KOPT-K1 (cell line): ENCODE measurements at regions not wholly inside any gene's neighbourhood (a gene's known extent, or its start where the extent isn't known, plus 50 kb on each side); places are given as distances from the start of the nearest gene placed in this dataset.

Source experiments
- H3K27ac ChIP-seq: fragments of 200-600 bp; sonication (generic); 2 replicates; pipeline ENCODE4 v1.5.1; 2016; ENCODE audit warnings: antibody characterized with exemption, mild to moderate bottlenecking, low read depth, low read length; ENCODE audit not compliant: poor library complexity, severe bottlenecking
- H3K36me3 ChIP-seq: fragments of 200-600 bp; sonication (generic); 2 replicates; pipeline ENCODE4 v1.5.1; 2017; ENCODE audit warnings: antibody characterized with exemption, mild to moderate bottlenecking, low read length, moderate library complexity; ENCODE audit not compliant: insufficient read depth
- H3K9me3 ChIP-seq: fragments of 200-600 bp; sonication (generic); 2 replicates; pipeline ENCODE4 v1.5.1; 2017; ENCODE audit warnings: antibody characterized with exemption, low read length, mild to moderate bottlenecking; ENCODE audit not compliant: insufficient read depth, poor library complexity, severe bottlenecking

DNA sequence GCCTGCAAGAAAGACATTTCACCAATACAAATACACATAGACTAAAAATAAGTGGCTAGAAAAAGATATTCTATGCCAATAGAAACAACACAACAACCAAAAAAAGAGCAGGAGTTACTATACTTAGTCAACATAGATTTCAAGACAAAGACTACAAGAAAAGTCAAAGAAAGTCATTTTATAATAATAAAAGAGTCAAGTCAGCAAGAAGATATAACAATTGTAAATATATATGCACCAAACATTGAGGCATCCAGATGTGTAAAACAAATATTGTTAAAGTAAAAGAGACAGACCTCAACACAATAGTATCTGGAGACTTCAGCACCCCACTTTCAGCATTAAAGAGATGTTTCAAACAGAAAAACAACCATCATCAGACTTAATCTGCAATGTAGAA lies 104.6 kb downstream of the AMY1C start:
- Histone ChIP-seq H3K9me3 (no peaks in the 10 kb centered on the region), H3K36me3 (no peaks in the 10 kb centered on the region), H3K27ac (no peak overlapping the region)

DNA sequence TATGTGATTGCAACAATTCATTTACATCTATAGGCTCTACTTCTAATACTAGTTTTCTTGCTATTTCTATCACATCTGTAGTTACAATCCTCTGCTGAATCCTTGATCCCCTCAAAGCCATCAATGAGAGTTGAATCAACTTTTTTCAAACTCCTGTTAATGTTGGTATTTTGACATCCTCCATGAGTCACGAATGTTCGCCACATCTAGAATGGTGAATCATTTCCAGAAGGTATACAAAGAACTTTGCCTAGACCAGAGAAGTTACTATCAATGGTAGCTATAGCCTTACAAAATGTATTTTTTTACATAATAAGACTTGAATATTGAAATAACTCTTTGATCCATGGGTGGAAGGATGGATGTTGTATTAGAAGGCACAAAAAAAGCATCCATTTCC lies 110.0 kb downstream of the AMY1C start:
- no peaks in the 10 kb centered on the region for H3K36me3 ChIP-seq
- H3K9me3 ChIP-seq, result no peaks in the 10 kb centered on the region

DNA sequence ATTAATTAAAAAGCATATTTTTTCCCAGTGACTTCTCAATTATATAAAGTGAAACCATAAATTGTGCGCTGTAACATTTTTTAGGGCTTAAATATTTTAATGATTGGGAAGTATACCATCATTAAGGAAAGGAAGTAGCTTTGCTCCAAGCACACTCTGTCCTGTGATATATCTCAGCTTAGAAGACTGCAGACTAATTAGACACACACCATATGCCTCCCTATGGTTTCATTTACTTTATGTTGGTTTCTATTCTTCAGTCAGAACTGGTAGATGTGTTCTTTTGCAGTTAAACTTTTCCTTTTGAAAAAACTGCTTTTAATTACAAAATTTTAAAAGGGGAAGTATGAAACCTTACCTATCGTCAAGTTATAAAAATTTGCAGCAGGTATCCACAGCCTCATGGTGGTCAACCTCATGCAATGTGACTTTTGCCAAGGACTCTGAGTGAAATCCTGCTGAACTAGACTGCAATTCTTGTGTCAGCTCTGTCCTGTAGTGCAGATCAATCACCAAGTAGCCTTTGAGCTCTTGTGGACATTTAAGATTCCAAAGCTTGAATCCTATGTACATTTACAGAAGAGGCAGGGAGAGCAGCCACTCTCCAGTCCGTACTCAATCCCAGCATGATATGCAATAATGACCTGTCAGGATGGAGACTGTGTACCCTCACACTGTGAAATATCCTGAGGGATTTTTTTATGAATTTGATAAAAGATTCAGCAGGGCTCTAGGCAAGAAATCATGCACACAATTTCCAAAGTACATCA lies 149.1 kb downstream of the AMY1C start:
- Histone ChIP-seq H3K27ac (no peak overlapping the region), H3K36me3 (no peaks in the 10 kb centered on the region), H3K9me3 (no peaks in the 10 kb centered on the region)

More for the DNA sequence above, 110.0 kb downstream of the AMY1C start:
- no peak overlapping the region for H3K27ac ChIP-seq

DNA sequence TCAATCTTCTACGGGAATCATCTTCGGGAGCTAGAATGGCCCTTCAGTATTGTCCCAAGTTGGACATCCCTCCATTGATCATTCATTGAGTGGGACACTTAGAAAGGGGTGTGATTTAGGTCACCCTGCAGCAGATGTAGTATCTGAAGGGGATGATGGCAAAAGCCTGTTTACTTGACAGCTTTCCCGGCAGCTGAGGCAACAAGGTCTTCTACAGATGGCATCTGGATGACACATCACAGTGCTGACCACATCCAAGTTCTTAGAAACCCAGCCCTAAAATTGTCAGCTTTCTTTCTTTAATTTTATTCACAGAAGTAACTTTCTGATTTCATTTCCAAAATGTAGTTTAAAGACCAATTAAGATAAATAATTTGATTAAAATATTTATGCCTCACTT lies 150.3 kb downstream of the AMY1C start:
- no peak overlapping the region for H3K27ac ChIP-seq
- no peaks in the 10 kb centered on the region for H3K9me3 ChIP-seq
- H3K36me3 ChIP-seq, result no peaks in the 10 kb centered on the region

DNA sequence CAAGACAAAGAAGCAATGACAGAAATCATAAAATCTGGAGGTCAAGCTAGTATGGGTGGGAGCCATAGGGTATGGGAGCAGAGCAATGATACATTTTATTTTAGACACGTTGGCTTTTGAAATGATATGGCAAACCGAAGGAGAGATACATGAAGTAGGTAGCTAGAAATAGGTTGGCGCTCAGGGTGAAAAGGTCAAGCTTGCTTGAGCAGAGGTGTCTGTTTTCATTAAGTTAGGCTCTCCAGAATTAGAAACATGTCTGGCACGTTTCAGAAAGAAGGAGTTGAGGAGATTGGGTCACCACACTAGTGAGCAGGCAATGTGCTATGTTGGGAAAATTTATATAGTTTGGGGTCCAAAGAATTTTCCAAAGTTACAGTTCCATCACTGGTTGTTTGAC lies 151.4 kb downstream of the AMY1C start:
- no peak overlapping the region for H3K27ac ChIP-seq
- H3K9me3 ChIP-seq, result no peaks in the 10 kb centered on the region
- no peaks in the 10 kb centered on the region for H3K36me3 ChIP-seq

DNA sequence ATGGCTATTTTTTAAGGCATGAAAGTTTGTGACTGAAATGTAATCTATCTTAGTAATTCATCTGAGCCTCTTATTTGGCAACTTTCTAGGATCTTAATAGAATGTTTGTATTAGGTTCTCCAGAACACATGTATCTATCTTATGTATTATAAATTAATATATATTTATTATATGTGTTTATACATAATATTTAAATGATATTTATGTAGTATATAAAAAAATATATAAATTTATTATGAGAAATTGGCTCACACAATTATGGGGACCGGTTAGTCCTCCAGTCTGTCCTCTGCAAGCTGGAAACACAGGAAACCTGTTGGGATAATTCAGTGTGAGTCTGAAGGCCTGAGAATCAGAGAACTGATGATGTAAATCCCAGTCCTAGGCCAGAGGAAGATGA lies 155.7 kb downstream of the AMY1C start:
- no peak overlapping the region for H3K27ac ChIP-seq
- no peaks in the 10 kb centered on the region for H3K9me3 ChIP-seq
- no peaks in the 10 kb centered on the region for H3K36me3 ChIP-seq

DNA sequence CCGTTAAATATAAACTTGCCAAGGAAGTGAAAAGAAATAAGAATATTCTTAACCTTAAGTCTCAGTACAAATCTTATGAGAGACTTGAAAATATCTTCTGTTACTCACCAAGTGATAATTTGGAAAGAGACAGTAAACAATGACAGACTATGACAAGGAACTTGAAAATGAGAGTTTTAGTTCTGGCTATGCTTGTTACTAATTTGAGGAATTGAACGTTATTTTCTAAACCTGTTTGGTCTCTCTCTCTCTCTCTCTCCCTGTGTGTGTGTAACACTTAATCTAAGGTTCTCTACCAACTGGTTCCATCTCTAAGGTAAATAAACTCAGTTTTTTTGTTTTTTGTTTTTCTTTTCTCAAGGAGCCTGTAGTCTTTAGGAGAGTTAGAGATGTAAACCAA lies 161.8 kb downstream of the AMY1C start:
- Histone ChIP-seq H3K36me3 (no peaks in the 10 kb centered on the region), H3K27ac (no peak overlapping the region), H3K9me3 (no peaks in the 10 kb centered on the region)

DNA sequence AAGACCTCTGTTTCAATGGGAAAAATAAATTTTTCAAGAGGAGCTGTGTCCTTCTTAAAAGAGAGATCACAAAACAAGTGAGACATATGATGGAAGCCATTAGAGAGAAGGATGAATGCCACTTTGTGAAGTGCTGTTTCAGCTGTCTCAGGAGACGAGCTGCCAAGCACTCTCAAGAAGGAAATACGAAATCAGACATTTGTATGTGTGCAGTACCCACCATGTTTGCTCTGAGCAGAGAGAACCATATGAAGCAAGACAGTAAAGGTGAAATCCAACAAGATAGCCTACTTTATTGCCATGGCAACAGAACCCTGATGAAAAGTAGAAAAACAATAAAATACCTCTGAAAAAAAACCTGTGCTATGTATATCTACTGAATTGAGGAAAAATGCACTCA lies 168.1 kb downstream of the AMY1C start:
- H3K36me3 ChIP-seq, result no peaks in the 10 kb centered on the region
- no peaks in the 10 kb centered on the region for H3K9me3 ChIP-seq
- H3K27ac ChIP-seq, result no peak overlapping the region

DNA sequence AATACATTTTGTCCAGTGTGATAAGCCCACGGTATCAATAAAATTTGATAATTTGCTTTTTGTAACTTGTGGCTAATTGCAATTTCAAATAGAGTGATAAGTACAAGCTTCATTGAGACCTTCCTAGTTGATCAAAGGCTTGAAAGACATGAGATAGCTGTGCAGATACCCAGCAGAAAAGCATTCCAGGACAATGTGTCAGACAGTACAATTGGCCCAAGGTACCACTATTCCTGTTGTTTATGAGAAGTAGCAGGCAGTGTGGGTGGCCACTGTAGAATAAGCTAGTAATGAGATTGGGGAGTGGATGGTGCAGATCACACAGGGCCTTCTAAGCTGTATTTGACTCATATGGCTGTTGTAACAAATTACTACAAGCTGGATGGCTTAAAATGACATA lies 182.2 kb downstream of the AMY1C start:
- Histone ChIP-seq H3K36me3 (no peaks in the 10 kb centered on the region), H3K9me3 (no peaks in the 10 kb centered on the region), H3K27ac (no peak overlapping the region)

DNA sequence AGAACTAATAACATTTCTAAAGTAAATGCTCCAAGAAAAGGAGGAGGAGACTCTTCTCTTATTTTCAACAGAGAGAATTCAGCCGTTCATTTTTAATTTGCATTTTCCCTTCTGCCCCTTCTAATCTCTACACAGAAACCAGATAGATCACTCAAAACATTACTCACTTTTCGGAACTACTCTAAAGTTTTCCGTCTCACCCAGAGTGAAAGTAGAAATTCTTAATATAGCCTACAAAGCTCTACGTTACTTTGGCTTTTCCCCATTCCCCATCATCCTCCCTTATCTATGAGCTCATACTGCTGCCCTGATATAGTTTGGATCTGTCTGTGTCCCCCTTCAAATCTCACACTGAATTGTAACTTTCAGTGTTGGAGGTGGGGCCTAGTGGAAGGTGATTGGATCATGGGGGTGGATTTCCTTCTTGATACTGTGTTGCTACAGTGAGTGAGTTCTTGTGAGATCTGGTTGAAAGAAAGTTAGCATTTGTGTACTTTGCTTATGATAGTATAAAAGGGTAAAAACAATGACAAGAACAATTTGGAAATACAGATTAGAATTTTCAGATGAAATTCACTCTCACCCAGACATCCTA lies 188.2 kb downstream of the AMY1C start:
- Histone ChIP-seq H3K36me3 (no peaks in the 10 kb centered on the region), H3K27ac (no peak overlapping the region), H3K9me3 (no peaks in the 10 kb centered on the region)

DNA sequence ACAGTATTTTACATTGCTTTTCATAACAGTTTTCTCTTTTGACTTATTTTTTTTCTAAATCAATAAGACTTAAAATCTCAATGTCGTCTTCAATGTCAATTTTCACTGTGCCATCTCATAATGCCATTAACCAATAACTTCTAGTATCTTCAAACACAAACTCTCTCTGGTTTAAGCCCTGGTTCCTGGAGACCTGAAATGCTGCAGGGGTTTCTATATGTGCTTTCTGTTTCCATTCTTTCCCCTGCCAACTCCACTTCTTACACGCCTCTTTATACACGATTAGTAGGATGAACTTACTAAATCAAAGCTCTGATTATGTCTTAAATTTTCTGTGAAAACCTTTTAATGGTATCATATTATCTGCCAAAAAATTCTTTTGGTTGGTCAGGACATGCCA lies 191.4 kb downstream of the AMY1C start:
- no peaks in the 10 kb centered on the region for H3K36me3 ChIP-seq
- H3K27ac ChIP-seq, result no peak overlapping the region
- no peaks in the 10 kb centered on the region for H3K9me3 ChIP-seq

DNA sequence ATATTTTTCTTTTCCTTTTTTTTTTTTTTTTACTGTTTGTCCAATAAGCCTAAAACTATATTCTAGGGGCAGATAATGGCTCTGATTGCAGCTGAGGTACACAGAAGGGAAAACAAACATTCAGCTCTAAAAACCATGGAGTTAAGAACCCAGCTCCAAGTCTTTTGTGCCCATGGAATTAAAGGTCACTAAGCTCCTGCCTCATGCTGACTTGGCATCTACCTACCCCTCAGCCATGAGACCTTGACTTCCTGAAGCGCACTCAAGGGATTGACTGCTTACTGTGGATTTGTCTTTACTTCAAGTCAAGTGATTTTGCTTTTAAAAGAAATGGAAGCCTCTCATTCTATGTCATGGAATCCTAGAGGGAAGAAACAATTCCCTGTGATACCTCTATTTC lies 192.3 kb downstream of the AMY1C start:
- H3K27ac ChIP-seq, result no peak overlapping the region
- H3K9me3 ChIP-seq, result no peaks in the 10 kb centered on the region
- no peaks in the 10 kb centered on the region for H3K36me3 ChIP-seq

DNA sequence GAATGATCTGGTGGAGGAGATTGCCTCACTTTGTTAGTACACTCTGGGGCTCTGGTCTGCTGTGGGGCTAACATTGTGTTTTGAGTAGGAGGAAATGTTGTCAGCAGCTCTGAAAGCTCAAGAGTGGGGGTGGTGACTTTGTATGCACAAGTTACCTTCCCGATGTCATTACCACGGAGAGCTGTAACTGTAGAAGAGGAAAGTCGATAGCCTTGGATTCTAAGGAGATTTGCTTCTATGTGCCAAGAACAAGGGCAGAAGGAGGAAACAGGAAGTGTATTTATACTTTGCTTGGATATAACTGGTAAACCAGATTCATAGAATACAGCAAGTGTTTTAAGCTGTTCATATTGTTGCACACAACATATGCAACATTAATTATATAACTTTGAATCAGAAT lies 196.1 kb downstream of the AMY1C start:
- Histone ChIP-seq H3K27ac (no peak overlapping the region), H3K9me3 (no peaks in the 10 kb centered on the region), H3K36me3 (no peaks in the 10 kb centered on the region)

DNA sequence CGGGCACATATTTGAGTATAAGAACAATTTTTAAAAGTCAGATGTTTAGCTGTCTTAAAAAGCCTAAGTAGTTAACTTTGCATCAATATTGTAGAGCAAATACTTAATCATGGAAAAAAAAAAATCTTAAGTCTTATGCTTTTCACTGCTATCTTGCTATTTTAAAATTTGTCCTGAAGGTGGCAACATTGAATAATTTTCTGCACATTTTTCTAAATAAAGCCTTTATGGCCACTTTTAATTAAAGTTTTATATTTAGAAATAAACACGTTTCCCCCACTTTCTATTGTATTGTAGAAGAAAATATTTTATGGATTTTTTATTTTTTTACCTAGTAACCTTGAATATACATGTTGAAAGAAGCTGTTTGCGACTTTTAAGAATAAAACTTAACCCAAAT lies 198.8 kb downstream of the AMY1C start:
- Histone ChIP-seq H3K9me3 (no peaks in the 10 kb centered on the region), H3K27ac (no peak overlapping the region), H3K36me3 (no peaks in the 10 kb centered on the region)

DNA sequence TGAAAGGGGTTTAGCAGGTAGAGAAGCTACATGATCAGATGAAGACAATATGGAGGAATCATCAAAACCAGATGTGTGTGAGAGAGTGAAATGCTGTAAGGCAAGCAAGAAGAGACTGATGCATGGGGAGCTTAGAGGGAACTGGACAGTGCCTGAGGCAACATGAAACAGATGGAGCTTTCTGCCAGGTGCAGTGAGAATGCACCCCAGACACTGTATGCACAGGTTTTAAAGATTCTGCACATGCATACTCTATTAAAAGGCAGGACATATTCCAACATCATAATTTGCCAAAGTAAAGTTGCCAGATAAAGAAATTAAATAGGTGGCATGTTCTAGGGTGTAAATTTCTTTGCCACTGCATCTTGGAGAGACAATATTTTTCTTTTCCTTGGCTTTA lies 200.1 kb downstream of the AMY1C start:
- Histone ChIP-seq H3K36me3 (no peaks in the 10 kb centered on the region), H3K9me3 (no peaks in the 10 kb centered on the region), H3K27ac (no peak overlapping the region)

DNA sequence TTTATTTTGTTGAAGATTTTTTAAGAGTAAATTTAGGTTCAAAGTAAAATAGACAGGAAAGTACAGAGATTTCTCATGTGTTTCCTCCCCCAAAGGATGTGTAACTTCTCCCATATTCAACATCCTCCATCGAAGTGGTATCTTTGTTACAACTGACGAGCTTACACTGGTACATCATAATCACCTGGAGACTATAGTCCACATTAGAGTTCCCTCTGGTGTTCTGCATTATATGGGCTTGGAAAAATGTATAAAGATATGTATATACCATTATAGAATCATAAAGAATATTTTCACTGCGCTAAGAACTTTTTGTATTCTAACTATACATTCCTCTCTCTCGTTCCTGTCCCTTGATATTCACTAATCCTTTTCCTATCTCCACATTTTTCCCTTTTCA lies 203.7 kb downstream of the AMY1C start:
- H3K36me3 ChIP-seq, result no peaks in the 10 kb centered on the region
- no peaks in the 10 kb centered on the region for H3K9me3 ChIP-seq
- no peak overlapping the region for H3K27ac ChIP-seq
